Activated CD8-positive, alpha-beta T cell treated with anti-CD3 and anti-CD28 coated beads, Interleukin-2, amount 10 ng/mL, durations not matched to agents 7 days and 5 days (primary cell): ENCODE measurements at regions not wholly inside any gene's neighbourhood (a gene's known extent, or its start where the extent isn't known, plus 50 kb on each side); places are given as distances from the start of the nearest gene placed in this dataset.
"Not testable (repeated sequence)": the region's sequence is repeated elsewhere in the genome, so short reads cannot be mapped to it uniquely, and the experiment has no call there.

ENCODE experiments used
- ATAC-seq: fragments of 150-1000 bp; cut with Tn5 transposase; one replicate; pipeline ENCODE4 v1.10.0; 2021; ENCODE audit warnings: moderate library complexity
- CTCF ChIA-PET: fragments of 350-600 bp; sonication (Branson Sonifier 250); formaldehyde crosslinking; loops from one replicate; lab custom pipeline; 2021; ENCODE audit warnings: antibody characterized with exemption; lab: Charles Lee
- POLR2A ChIA-PET: fragments of 350-600 bp; sonication (Branson Sonifier 250); formaldehyde crosslinking; loops from one replicate; lab custom pipeline; 2021; ENCODE audit warnings: antibody characterized with exemption; lab: Charles Lee
- DNase-seq: peaks from one replicate; pipeline ENCODE4 v3.0.0-alpha.2; 2020
- H3K27ac Mint-ChIP-seq: one replicate; pipeline ENCODE4 v1.8.0; 2021; ENCODE audit warnings: mild to moderate bottlenecking, mixed read lengths
- H3K27me3 Mint-ChIP-seq: one replicate; pipeline ENCODE4 v1.8.0; 2021; ENCODE audit warnings: low read depth, mixed read lengths
- H3K36me3 Mint-ChIP-seq: one replicate; pipeline ENCODE4 v1.8.0; 2021; ENCODE audit warnings: low read depth, mixed read lengths
- H3K4me1 Mint-ChIP-seq: one replicate; pipeline ENCODE4 v1.8.0; 2021; ENCODE audit warnings: low read depth, mixed read lengths
- H3K4me3 Mint-ChIP-seq: one replicate; pipeline ENCODE4 v1.8.0; 2021; ENCODE audit warnings: mild to moderate bottlenecking, mixed read lengths
- H3K9me3 Mint-ChIP-seq: one replicate; pipeline ENCODE4 v1.8.0; 2022; ENCODE audit warnings: mixed read lengths; ENCODE audit not compliant: insufficient read depth

DNA sequence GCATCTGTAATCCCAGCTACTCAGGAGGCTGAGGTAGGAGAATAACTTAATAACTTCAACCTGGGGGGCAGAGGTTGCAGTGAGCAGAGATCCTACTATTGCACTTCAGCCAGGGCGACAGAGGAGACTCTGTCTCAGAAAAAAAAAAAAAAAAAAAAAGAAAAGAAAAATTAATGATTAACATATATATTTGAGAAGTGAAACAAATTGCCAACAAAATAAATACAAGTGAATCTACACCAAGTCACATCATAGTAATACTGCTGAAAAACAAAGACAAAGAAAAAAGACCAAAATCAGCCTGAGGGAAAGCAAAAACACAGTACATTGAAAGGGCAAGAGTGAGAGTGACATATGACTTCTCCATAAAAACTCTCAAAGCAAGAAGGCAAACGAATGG lies 123.7 kb downstream of the CASP12 start:
- ChIA-PET POLR2A (no interaction called here), CTCF (no interaction called here)
- Mint-ChIP-seq H3K27me3 (no peaks in the 10 kb centered on the region), H3K9me3 (peaks cover 4% of the 10 kb centered on the region), H3K4me3 (no peak overlapping the region), H3K27ac (no peak overlapping the region), H3K36me3 (peaks cover 8% of the 10 kb centered on the region), H3K4me1 (peaks cover 13% of the 10 kb centered on the region)
- ATAC-seq (no peak), DNase-seq (no peak)

DNA sequence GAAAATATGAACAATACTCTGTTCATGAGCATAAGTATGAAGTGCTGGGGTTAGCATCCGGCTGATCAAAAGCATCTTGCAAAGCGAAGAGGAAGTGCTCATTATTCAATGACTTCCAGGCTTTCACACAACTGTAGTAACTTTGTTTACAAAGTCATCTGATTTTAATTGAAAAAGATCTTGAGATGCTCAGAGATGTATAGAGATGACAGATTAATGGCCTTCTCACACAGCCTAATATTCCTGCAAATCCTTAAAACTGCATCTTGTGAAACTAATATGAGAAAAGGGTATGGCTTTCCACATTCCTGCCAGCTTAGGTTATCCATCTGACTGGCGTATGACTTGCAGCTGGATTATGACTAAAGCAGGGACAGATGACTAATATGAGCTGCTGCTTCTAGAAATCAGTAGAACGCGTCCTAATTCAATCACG lies 125.4 kb downstream of the CASP12 start:
- H3K27me3 Mint-ChIP-seq: no peaks in the 10 kb centered on the region

GRCh38 chr11:104771763-104772162 lies 126.5 kb downstream of the CASP12 start:
- Mint-ChIP-seq H3K36me3 (peaks cover 8% of the 10 kb centered on the region), H3K9me3 (peaks cover 8% of the 10 kb centered on the region), H3K27me3 (no peaks in the 10 kb centered on the region), H3K4me1 (peaks cover 13% of the 10 kb centered on the region), H3K27ac (no peak overlapping the region), H3K4me3 (no peak overlapping the region)
- POLR2A ChIA-PET: no interaction called here
- CTCF ChIA-PET: no interaction called here
- ATAC-seq (no peak), DNase-seq (no peak)

More for the DNA sequence above, 125.4 kb downstream of the CASP12 start:
- ATAC-seq (no peak), DNase-seq (peak; percentile 27)
- H3K4me1 Mint-ChIP-seq: peaks cover 13% of the 10 kb centered on the region
- H3K36me3 Mint-ChIP-seq: peaks cover 8% of the 10 kb centered on the region
- no peak overlapping the region for H3K4me3 Mint-ChIP-seq
- H3K9me3 Mint-ChIP-seq: peaks cover 8% of the 10 kb centered on the region
- POLR2A ChIA-PET: no interaction called here
- CTCF ChIA-PET: interaction anchor here (0.9 kb wide), 1 partner anchor 112 kb away, joined by 3 read pairs; no protein-coding TSS in a partner anchor
- peak overlapping the region; percentile 0 for H3K27ac Mint-ChIP-seq

DNA sequence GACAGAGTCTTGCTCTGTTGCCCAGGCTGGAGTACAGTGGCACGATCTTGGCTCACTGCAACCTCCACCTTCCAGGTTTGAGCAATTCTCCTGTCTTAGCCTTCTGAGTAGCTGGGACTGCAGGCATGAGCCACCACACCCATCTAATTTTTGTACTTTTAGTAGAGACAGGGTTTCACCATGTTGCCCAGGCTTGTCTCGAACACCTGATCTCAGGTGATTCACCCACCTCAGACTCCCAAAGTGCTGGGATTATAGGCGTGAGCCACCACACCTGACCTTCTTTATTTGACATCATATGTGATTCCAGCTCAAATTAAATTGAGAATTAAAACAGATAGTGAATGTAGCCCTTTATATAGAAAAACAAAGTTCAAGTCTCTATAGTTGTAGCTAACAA lies 127.2 kb downstream of the CASP12 start:
- ATAC-seq, H3K27ac Mint-ChIP-seq, H3K36me3 Mint-ChIP-seq, H3K9me3 Mint-ChIP-seq, CTCF ChIA-PET, H3K4me3 Mint-ChIP-seq, DNase-seq, H3K27me3 Mint-ChIP-seq: not testable (repeated sequence)
- H3K4me1 Mint-ChIP-seq: peaks cover 13% of the 10 kb centered on the region
- POLR2A ChIA-PET: interaction anchor here (0.7 kb wide), 1 partner anchor 198 kb away, joined by 3 read pairs; no protein-coding TSS in a partner anchor

DNA sequence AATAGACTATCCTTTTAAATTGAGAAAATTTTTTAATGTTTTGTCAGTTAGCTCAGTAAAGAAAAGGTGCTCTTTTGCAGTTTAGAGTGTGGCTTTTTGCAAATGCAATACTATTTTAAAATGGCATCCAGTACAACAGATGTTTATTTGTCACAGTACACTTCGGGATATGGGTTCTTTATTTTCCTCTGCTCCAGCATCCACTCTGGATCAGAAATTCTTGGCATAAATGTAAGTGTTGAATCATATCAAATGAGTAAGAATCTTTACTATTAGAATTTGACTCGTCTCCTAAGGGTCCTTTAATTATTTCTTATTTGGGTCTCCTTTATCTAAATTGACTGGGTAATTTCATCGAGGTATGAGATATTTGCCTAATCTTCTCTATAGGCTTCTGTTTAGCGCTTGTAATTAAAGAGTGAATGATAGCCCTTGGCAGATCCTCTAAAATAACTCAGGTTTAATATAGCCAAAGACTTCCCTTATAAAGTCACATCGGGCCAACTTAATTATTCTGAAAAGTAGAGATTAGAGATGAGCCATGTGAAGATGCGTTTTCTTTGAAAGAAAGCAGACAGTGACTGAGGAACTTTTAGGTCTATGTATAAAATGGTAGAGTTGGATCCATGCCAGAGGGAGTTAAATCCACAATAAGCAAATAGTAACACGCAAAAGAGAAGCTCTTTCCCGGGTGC lies 132.7 kb downstream of the CASP12 start:
- ChIA-PET POLR2A (no interaction called here), CTCF (no interaction called here)
- Mint-ChIP-seq H3K36me3 (peaks cover 3% of the 10 kb centered on the region), H3K27me3 (no peaks in the 10 kb centered on the region), H3K9me3 (peaks cover 16% of the 10 kb centered on the region), H3K27ac (no peak overlapping the region), H3K4me1 (peaks cover 10% of the 10 kb centered on the region), H3K4me3 (no peak overlapping the region)
- DNase-seq (no peak), ATAC-seq (no peak)

DNA sequence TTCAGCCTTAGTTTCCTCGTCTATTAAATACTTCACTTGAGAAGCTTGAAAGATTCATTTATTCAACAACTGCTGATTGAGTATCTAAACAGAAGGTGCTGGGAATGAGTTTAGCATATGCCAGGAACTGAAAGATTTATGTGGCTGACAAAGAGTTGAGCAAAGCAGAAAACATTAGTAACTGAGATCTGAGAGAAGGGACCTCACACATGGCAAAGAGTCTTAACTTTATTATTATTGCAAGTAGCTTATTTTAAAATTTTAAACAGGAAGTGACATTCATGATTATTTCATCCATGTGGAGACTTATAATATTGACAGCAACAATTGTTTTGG lies 133.6 kb downstream of the CASP12 start:
- CTCF ChIA-PET: no interaction called here
- ATAC-seq: no peak
- Mint-ChIP-seq H3K4me3 (no peak overlapping the region), H3K36me3 (peaks cover 10% of the 10 kb centered on the region), H3K27me3 (no peaks in the 10 kb centered on the region), H3K4me1 (peaks cover 10% of the 10 kb centered on the region), H3K27ac (no peak overlapping the region), H3K9me3 (peaks cover 25% of the 10 kb centered on the region)
- POLR2A ChIA-PET: no interaction called here
- DNase-seq: no peak

DNA sequence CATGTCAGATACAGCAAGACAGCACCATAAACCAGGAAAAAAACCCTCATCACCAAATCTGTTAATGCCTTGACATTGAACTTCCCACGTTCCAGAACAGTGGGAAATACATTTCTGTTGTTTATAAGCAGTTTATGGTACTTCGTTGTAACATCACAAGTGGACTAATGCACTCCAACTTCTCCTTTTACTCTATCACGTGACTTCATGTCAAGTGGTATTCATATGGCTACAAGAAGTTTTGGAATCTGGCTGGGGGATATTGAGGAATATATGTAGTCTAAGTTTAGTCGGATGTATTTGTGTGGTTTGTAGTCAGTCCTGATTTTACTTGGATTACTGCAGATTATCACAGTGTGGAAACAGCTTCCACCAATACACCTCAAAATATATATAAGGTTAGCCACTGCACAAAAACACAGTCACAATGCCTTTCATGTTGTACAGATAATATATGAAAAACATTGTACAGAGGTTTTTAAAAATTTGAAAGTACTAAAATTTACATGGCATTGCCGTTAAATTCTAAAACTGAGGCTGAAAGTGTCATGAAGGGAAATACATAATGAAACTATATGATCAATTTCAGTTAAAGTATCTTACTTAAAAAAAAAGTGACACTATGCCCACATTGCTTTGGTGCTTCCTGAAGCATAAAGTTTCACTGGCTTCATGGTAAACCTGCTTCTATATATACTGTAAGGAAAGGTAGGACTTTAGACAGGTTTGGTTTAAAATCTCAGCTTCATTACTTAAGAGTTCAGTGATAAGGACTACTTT lies 134.1 kb downstream of the CASP12 start:
- H3K4me3 Mint-ChIP-seq: no peak overlapping the region
- POLR2A ChIA-PET: no interaction called here
- no peaks in the 10 kb centered on the region for H3K27me3 Mint-ChIP-seq
- ATAC-seq (no peak), DNase-seq (no peak)
- CTCF ChIA-PET: no interaction called here
- H3K27ac Mint-ChIP-seq: no peak overlapping the region
- peaks cover 14% of the 10 kb centered on the region for H3K36me3 Mint-ChIP-seq
- H3K4me1 Mint-ChIP-seq: peaks cover 10% of the 10 kb centered on the region
- H3K9me3 Mint-ChIP-seq: peaks cover 30% of the 10 kb centered on the region

DNA sequence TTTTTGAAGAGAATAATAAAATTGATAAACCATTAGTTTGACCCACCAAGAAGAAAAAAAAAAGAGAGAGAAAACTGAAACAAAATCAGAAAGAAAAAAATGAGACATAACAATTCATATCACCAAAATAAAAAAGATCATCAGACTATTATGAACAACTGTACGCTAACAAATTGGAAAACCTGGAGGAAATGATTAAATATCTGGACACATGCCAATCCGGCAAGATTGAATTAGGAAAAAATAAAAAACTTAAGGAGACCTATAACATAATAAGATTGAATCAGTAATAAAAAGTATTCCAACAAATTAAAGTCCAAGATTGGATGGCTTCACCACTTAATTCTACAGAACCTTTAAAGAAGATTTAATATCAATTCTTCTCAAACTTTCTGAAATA lies 136.7 kb downstream of the CASP12 start:
- H3K27ac Mint-ChIP-seq: no peak overlapping the region
- H3K9me3 Mint-ChIP-seq: peaks cover 29% of the 10 kb centered on the region
- no peaks in the 10 kb centered on the region for H3K27me3 Mint-ChIP-seq
- ATAC-seq: no peak
- peaks cover 17% of the 10 kb centered on the region for H3K36me3 Mint-ChIP-seq
- CTCF ChIA-PET: no interaction called here
- no peak overlapping the region for H3K4me3 Mint-ChIP-seq
- DNase-seq: no peak
- H3K4me1 Mint-ChIP-seq: peaks cover 10% of the 10 kb centered on the region
- POLR2A ChIA-PET: no interaction called here

DNA sequence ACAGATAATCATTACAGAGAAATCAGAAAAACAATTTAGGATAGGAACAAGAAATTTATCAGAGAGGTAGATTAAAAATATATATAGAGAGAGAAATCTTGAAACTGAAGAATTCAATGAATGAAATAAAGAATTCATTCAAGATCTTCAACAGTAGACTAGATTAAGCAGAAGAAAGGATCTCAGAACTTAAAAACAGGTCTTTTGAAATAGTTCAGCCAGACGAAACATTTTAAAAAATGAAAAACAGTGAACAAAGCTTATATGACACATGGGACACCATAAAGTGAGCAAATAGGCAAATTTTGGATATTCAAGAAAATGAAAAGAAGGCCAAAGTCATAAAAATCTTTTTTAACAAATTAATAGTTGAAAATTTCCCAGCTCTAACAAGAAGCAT lies 138.8 kb downstream of the CASP12 start:
- no peak for ATAC-seq
- Mint-ChIP-seq H3K27me3 (no peaks in the 10 kb centered on the region), H3K4me1 (peaks cover 6% of the 10 kb centered on the region), H3K4me3 (no peak overlapping the region), H3K27ac (no peak overlapping the region), H3K36me3 (peaks cover 17% of the 10 kb centered on the region), H3K9me3 (peaks cover 29% of the 10 kb centered on the region)
- no peak for DNase-seq
- ChIA-PET CTCF (no interaction called here), POLR2A (no interaction called here)

GRCh38 chr11:104738918-104739317 lies 159.3 kb downstream of the CASP12 start:
- Mint-ChIP-seq H3K4me3 (no peak overlapping the region), H3K27me3 (no peaks in the 10 kb centered on the region), H3K36me3 (no peaks in the 10 kb centered on the region), H3K9me3 (peaks cover 3% of the 10 kb centered on the region), H3K27ac (no peak overlapping the region), H3K4me1 (peaks cover 8% of the 10 kb centered on the region)
- DNase-seq (no peak), ATAC-seq (no peak)
- ChIA-PET CTCF (interaction anchor here (0.6 kb wide), 1 partner anchor 300 kb away, joined by 3 read pairs; no protein-coding TSS in a partner anchor), POLR2A (no interaction called here)

- Mint-ChIP-seq H3K9me3 (peaks cover 3% of the 10 kb centered on the region), H3K4me3 (no peak overlapping the region), H3K27ac (no peak overlapping the region), H3K4me1 (peaks cover 8% of the 10 kb centered on the region), H3K36me3 (no peaks in the 10 kb centered on the region), H3K27me3 (no peaks in the 10 kb centered on the region)
- ChIA-PET CTCF (no interaction called here), POLR2A (no interaction called here)
- no peak for ATAC-seq
- no peak for DNase-seq
These were observed 160.1 kb downstream of the CASP12 start for GRCh38 chr11:104738208-104738607.

- Mint-ChIP-seq H3K27ac (no peak overlapping the region), H3K4me3 (no peak overlapping the region), H3K36me3 (peaks cover 2% of the 10 kb centered on the region), H3K9me3 (peaks cover 3% of the 10 kb centered on the region), H3K4me1 (peaks cover 20% of the 10 kb centered on the region), H3K27me3 (no peaks in the 10 kb centered on the region)
- ChIA-PET CTCF (no interaction called here), POLR2A (no interaction called here)
- no peak for ATAC-seq
- DNase-seq: no peak
These were observed 161.8 kb downstream of the CASP12 start for GRCh38 chr11:104736502-104736901.
